GM18951 (cell line): ENCODE measurements at regions not wholly inside any gene's neighbourhood (a gene's known extent, or its start where the extent isn't known, plus 50 kb on each side); places are given as distances from the start of the nearest gene placed in this dataset.

Source experiments
- POLR2A ChIP-seq: IDR thresholded peaks from 4 replicates; pipeline ENCODE4 v1.6.1; 2011; ENCODE audit warnings: mild to moderate bottlenecking; ENCODE audit not compliant: insufficient read length, insufficient read depth; ENCODE audit errors: extremely low read depth
- in situ Hi-C: fragments of 300-500 bp; cut with MboI; formaldehyde crosslinking; loops from one replicate; pipeline ENCODE4 v1.12.0; 2022; ENCODE audit warnings: low sequenced_read_pairs, mixed read lengths, inconsistent platforms; ENCODE audit not compliant: unreplicated experiment

- in situ Hi-C loops = no loop called here
- TF ChIP-seq POLR2A = no peak
Observed at GRCh38 chr10:83983578-83984255, 155.6 kb upstream of the GHITM start.

- in situ Hi-C loops = no loop called here
- no peak for TF ChIP-seq POLR2A
Observed at GRCh38 chr10:83984256-83984640, 155.1 kb upstream of the GHITM start.

- in situ Hi-C loops = no loop called here
- no peak for TF ChIP-seq POLR2A
Observed at GRCh38 chr10:83986800-83987199, 152.5 kb upstream of the GHITM start.

- in situ Hi-C loops = no loop called here
- TF ChIP-seq POLR2A = no peak
Observed at GRCh38 chr10:83987216-83987615, 152.1 kb upstream of the GHITM start.

GRCh38 chr10:83988435-83988834, 150.9 kb upstream of the GHITM start:
- TF ChIP-seq POLR2A = no peak
- in situ Hi-C loops = no loop called here

GRCh38 chr10:83990126-83990525, 149.2 kb upstream of the GHITM start:
- no peak for TF ChIP-seq POLR2A
- in situ Hi-C loops = no loop called here

GRCh38 chr10:83991986-83992753, 147.1 kb upstream of the GHITM start:
- TF ChIP-seq POLR2A = no peak
- in situ Hi-C loops = no loop called here

- in situ Hi-C loops = no loop called here
- no peak for TF ChIP-seq POLR2A
Observed at GRCh38 chr10:83994325-83994724, 145.0 kb upstream of the GHITM start.

- TF ChIP-seq POLR2A = no peak
- in situ Hi-C loops = no loop called here
Observed at GRCh38 chr10:83995738-83996331, 143.5 kb upstream of the GHITM start.

GRCh38 chr10:84004221-84004620, 135.1 kb upstream of the GHITM start:
- no peak for TF ChIP-seq POLR2A
- in situ Hi-C loops = no loop called here

- no peak for TF ChIP-seq POLR2A
- in situ Hi-C loops = no loop called here
Observed at GRCh38 chr10:84005403-84005802, 133.9 kb upstream of the GHITM start.

GRCh38 chr10:84007482-84007881, 131.8 kb upstream of the GHITM start:
- TF ChIP-seq POLR2A = no peak
- in situ Hi-C loops = no loop called here

GRCh38 chr10:84008878-84009277, 130.4 kb upstream of the GHITM start:
- no peak for TF ChIP-seq POLR2A
- in situ Hi-C loops = no loop called here

- in situ Hi-C loops = no loop called here
- no peak for TF ChIP-seq POLR2A
Observed at GRCh38 chr10:84012431-84012830, 126.9 kb upstream of the GHITM start.
